Activated CD4-positive, alpha-beta T cell treated with anti-CD3 and anti-CD28 coated beads, Interleukin-2, amount 10 ng/mL, durations not matched to agents 24 days and 14 days (primary cell): ENCODE measurements at regions not wholly inside any gene's neighbourhood (a gene's known extent, or its start where the extent isn't known, plus 50 kb on each side); places are given as distances from the start of the nearest gene placed in this dataset.
"Not testable (repeated sequence)": the region's sequence is repeated elsewhere in the genome, so short reads cannot be mapped to it uniquely, and the experiment has no call there.

ENCODE experiments used
- DNase-seq: peaks from one replicate; pipeline ENCODE4 v3.0.0; 2022
- H3K27ac Mint-ChIP-seq: one replicate; pipeline ENCODE4 v1.8.0; 2022; ENCODE audit warnings: mild to moderate bottlenecking, mixed read lengths
- H3K27me3 Mint-ChIP-seq: one replicate; pipeline ENCODE4 v1.8.0; 2022; ENCODE audit warnings: mixed read lengths
- H3K36me3 Mint-ChIP-seq: one replicate; pipeline ENCODE4 v1.8.0; 2022; ENCODE audit warnings: low read depth, mild to moderate bottlenecking, mixed read lengths
- H3K4me1 Mint-ChIP-seq: one replicate; pipeline ENCODE4 v1.8.0; 2021; ENCODE audit warnings: mixed read lengths
- H3K4me3 Mint-ChIP-seq: one replicate; pipeline ENCODE4 v1.8.0; 2022; ENCODE audit warnings: mild to moderate bottlenecking, moderate library complexity, mixed read lengths
- H3K9me3 Mint-ChIP-seq: one replicate; pipeline ENCODE4 v1.8.0; 2021; ENCODE audit warnings: mixed read lengths
- intact Hi-C: fragments of 100-400 bp; cut with micrococcal nuclease; formaldehyde crosslinking; loops from one replicate; pipeline ENCODE4 v1.15.1; 2023

- Mint-ChIP-seq H3K4me1 (no peaks in the 10 kb centered on the region), H3K9me3 (peaks cover 33% of the 10 kb centered on the region), H3K27me3 (no peaks in the 10 kb centered on the region), H3K27ac (no peak overlapping the region), H3K36me3 (peaks cover 4% of the 10 kb centered on the region), H3K4me3 (no peak overlapping the region)
- DNase-seq = peak; percentile 21
- intact Hi-C loops = no loop called here
Measured at GRCh38 chr6:170193326-170193821, 97.5 kb downstream of the DLL1 start.

- DNase-seq = no peak
- intact Hi-C loops = no loop called here
- no peak overlapping the region for H3K4me3 Mint-ChIP-seq
- no peak overlapping the region for H3K27ac Mint-ChIP-seq
- H3K36me3 Mint-ChIP-seq = peaks cover 4% of the 10 kb centered on the region
- H3K9me3 Mint-ChIP-seq = peaks cover 33% of the 10 kb centered on the region
- H3K4me1 Mint-ChIP-seq = no peaks in the 10 kb centered on the region
- H3K27me3 Mint-ChIP-seq = no peaks in the 10 kb centered on the region
Measured at GRCh38 chr6:170192905-170193304, 98.0 kb downstream of the DLL1 start.

DNA sequence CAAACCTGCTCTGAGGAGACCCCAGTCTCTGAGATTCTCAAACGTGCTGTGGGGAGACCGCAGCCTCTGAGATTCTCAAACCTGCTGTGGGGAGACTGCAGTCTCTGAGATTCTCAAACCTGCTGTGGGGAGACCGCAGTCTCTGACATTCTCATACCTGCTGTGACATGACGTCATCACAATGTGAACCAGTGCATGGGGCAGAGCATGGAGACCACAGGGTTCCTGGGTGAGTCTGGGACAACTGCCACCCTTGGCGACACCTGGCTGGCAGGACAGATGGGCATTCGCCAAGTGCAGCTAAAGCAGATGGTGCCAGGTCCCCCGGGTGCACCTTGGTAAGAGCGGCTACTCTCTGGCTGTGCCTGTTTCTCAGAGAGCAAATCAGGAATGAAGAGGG lies 98.8 kb downstream of the DLL1 start:
- H3K27me3 Mint-ChIP-seq, H3K4me1 Mint-ChIP-seq, H3K27ac Mint-ChIP-seq, H3K4me3 Mint-ChIP-seq, DNase-seq, intact Hi-C loops, H3K36me3 Mint-ChIP-seq: not testable (repeated sequence)
- peaks cover 28% of the 10 kb centered on the region for H3K9me3 Mint-ChIP-seq

DNA sequence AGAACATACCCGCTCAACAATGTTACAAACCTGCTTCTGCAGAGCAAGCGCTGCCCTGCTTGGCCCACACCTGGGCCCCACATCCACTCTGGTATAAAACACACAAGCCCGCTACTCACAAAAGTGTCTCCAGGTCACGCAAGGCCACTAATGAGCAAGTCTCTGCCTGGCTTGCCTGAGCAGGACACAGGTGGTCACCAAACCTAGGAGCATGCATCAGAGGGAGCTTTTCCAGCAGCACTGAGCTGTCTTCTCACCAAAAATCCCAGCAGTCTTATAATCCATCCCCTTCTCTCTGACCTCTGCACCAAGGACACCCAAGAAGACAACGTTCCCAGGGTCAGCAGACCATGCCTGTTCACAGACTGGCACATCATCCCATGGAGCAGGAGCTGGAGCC lies 100.8 kb downstream of the DLL1 start:
- no peaks in the 10 kb centered on the region for H3K4me1 Mint-ChIP-seq
- no peak overlapping the region for H3K4me3 Mint-ChIP-seq
- H3K9me3 Mint-ChIP-seq = peaks cover 13% of the 10 kb centered on the region
- intact Hi-C loops = no loop called here
- no peaks in the 10 kb centered on the region for H3K27me3 Mint-ChIP-seq
- peak; percentile 43 for DNase-seq
- no peak overlapping the region for H3K27ac Mint-ChIP-seq
- no peaks in the 10 kb centered on the region for H3K36me3 Mint-ChIP-seq

DNA sequence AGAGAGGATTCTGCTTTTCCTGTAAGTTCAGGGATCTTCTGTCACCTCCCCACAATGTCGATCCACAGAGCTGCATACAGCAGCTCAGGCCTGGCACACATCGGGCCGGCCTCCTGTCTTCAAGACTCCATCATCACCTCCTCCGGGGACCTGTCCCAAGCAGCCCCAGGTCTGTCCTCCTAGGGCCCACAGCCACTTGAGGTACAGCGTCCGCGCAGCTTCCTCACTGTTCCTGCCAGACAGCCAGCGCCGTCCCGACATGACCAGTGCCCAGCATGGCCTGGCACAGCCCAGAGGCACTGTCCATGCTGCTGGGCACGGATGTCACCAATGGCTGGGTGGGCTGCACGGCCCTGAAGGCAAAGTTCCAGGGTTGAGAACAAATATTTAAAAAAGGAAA lies 101.6 kb downstream of the DLL1 start:
- Mint-ChIP-seq H3K36me3 (no peaks in the 10 kb centered on the region), H3K27me3 (no peaks in the 10 kb centered on the region), H3K4me1 (no peaks in the 10 kb centered on the region), H3K4me3 (no peak overlapping the region), H3K27ac (no peak overlapping the region), H3K9me3 (peaks cover 7% of the 10 kb centered on the region)
- intact Hi-C loops = no loop called here
- DNase-seq = no peak

GRCh38 chr6:170188571-170189001 lies 102.3 kb downstream of the DLL1 start:
- DNase-seq = no peak
- Mint-ChIP-seq H3K27me3 (no peaks in the 10 kb centered on the region), H3K36me3 (no peaks in the 10 kb centered on the region)

DNA sequence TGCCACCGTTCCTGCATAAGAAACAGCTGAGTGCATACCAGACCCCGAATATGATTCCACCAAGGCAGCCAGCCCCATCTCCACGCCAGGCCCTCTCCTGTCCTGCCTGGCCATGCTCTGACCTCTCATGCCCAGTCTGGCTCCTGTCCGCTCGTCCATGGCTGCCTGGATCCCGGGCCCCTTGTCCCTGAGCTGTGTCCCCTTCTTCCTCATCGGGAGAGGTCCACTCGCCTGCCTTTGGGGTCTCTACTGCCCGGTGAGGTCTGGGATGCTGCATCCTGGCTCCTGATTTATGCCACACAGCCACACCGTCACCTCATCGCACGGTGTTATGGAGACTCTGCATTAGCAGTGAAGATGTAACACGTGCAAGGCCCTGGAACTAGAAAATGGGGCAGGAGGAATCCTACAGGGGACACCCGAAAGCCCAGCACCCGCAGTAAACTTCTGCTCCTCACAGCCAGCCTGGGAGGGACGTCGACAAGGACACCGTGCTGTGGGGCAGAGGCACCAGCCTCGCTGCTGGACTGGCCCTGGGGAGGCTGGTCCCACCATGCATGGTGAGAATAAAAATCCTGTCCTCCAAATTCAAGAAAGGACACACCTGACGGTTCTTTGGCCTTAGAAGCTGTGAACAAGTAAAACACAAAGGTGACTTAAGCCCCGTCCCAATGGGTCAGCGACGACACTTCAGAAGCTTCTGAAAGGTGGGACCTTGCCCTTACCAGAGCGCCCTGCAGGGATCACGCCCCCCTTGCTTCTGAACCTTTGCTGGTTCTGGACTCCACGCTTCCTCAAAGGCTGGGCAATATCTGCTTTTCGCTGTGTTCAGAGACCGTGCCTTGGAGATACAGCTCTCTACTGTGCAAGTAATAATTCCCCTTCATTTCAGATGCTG lies 103.0 kb downstream of the DLL1 start:
- H3K4me3 Mint-ChIP-seq = no peak overlapping the region
- peaks cover 9% of the 10 kb centered on the region for H3K9me3 Mint-ChIP-seq
- intact Hi-C loops = no loop called here
- H3K4me1 Mint-ChIP-seq = no peaks in the 10 kb centered on the region
- H3K27ac Mint-ChIP-seq = no peak overlapping the region
- no peaks in the 10 kb centered on the region for H3K36me3 Mint-ChIP-seq
- H3K27me3 Mint-ChIP-seq = no peaks in the 10 kb centered on the region
- DNase-seq = no peak

More at GRCh38 chr6:170188571-170189001, 102.3 kb downstream of the DLL1 start:
- no peaks in the 10 kb centered on the region for H3K4me1 Mint-ChIP-seq
- no peak overlapping the region for H3K27ac Mint-ChIP-seq
- H3K9me3 Mint-ChIP-seq = peaks cover 2% of the 10 kb centered on the region
- no peak overlapping the region for H3K4me3 Mint-ChIP-seq
- intact Hi-C loops = no loop called here

DNA sequence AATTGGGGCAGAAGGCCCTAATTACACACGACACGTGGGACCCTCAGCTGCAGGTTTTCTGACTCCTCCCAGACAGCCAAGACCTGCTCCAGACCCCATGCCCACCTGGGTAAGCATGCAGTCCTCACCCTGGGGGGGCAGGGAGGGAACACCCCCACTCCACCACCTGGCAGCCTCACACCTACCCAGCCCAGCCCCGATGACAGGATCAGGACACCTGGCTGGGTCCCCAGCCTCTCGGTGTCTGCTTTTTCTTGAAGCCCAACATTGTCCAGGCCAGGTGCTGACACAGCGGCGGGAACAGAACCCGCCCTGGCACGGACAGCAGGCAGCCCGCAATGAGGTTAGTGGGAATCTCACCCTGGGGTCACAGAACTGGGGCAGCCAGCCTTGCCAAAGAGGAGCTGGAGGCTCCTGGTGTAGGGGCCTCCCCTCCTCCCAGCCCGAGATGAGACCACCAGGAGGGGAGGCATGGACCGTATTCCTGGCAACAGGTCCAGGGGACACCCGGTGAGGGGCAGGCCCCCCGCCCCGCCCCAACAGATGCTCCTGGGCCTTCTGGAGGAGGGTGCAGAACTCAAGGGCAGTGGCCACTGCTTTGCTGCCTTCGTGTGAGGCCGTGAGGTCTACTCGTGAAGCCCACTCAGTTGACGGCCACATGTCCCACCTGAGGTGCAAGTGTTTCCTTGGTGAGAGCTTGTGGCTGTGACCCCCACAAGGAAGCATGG lies 103.8 kb downstream of the DLL1 start:
- no peak overlapping the region for H3K4me3 Mint-ChIP-seq
- no peak for DNase-seq
- intact Hi-C loops = no loop called here
- no peaks in the 10 kb centered on the region for H3K4me1 Mint-ChIP-seq
- H3K36me3 Mint-ChIP-seq = no peaks in the 10 kb centered on the region
- H3K27me3 Mint-ChIP-seq = no peaks in the 10 kb centered on the region
- H3K27ac Mint-ChIP-seq = no peak overlapping the region
- H3K9me3 Mint-ChIP-seq = peaks cover 16% of the 10 kb centered on the region

GRCh38 chr6:170186006-170186935 lies 104.6 kb downstream of the DLL1 start:
- Mint-ChIP-seq H3K27me3 (no peaks in the 10 kb centered on the region), H3K4me3 (no peak overlapping the region), H3K27ac (no peak overlapping the region), H3K36me3 (no peaks in the 10 kb centered on the region), H3K9me3 (peaks cover 17% of the 10 kb centered on the region), H3K4me1 (no peaks in the 10 kb centered on the region)
- intact Hi-C loops = no loop called here
- no peak for DNase-seq

DNA sequence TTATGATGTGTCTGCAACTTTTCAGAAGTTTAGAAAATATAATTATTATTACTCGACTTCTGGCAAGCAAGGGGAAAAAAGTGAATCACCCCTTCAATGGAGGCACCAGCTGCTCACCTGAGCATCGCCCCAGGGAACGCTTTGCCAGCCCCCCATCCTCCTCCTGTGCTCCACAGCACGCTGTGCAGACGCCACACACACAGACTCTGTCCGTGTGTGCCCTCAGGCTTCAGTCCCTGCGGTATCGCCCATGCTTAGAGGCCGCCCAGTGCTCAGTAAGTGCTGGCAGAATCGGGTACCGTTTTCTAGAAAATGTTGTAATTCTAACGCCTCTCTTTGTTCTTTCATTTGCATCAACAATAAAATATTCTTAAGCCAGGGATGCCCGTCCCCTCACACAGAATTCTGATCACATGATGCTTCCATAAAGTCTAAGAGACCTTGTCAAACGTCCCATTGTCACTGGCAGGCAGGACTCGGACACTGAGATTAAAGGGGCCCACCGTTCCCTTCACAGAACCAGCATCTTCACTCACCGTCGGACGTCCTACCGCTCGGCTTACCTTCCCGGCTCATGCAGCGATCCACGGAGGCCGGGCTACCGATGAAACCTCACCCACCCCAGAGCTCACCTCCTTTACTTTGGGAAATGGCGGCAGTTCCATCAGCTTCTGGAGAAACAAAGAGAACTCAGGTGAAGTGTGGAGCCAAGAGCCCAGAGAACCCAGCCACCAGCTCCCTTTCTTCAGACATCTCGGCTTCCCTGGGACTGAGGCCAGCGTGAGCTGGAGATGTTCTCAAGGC lies 105.5 kb downstream of the DLL1 start:
- Mint-ChIP-seq H3K36me3 (no peaks in the 10 kb centered on the region), H3K27ac (no peak overlapping the region), H3K4me1 (no peaks in the 10 kb centered on the region), H3K9me3 (peaks cover 17% of the 10 kb centered on the region), H3K27me3 (no peaks in the 10 kb centered on the region), H3K4me3 (no peak overlapping the region)
- intact Hi-C loops = no loop called here
- DNase-seq = no peak

DNA sequence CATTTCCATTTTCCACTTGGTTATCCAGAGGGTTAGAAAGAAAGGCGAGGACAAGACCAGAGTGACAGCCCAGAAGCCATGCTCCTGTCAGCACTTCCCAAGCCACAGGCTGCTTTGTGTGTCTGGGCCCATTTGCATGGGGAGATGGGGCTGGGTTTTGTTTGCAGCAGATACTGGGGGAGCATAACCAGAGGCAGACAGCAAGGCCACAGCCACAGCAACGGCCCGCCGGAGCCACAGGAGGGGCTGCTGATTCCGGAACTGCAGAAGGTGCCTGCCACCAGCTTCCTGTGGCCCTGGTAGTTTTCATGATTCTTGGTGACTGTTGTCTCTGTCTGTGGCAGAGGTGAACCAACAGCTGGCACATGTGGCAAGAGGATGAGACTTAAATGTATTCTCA lies 106.6 kb downstream of the DLL1 start:
- peak; percentile 38 for DNase-seq
- Mint-ChIP-seq H3K4me1 (no peaks in the 10 kb centered on the region), H3K4me3 (no peak overlapping the region), H3K27ac (no peak overlapping the region), H3K9me3 (peaks cover 17% of the 10 kb centered on the region), H3K36me3 (no peaks in the 10 kb centered on the region), H3K27me3 (no peaks in the 10 kb centered on the region)
- intact Hi-C loops = no loop called here

DNA sequence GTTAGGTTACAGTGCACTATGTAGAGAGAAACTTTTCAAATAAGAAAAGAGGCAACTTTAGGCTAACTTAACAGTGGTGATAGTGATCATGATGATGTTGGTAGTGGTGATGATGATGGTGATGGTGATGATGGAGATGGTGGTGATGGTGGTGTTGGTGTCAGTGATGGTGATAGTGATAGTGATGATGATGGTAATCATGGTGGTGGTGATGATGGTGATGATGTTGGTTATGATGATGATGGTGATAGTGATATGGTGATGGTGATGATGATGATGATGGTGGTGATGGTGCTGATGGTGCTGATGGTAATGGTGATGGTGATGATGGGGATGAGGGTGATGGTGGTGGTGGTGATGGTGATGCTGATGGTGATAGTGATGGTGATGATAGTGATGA lies 107.4 kb downstream of the DLL1 start:
- intact Hi-C loops = no loop called here
- H3K4me3 Mint-ChIP-seq = no peak overlapping the region
- peaks cover 17% of the 10 kb centered on the region for H3K9me3 Mint-ChIP-seq

GRCh38 chr6:170182781-170183120 lies 108.1 kb downstream of the DLL1 start:
- Mint-ChIP-seq H3K27me3 (no peaks in the 10 kb centered on the region), H3K36me3 (no peaks in the 10 kb centered on the region), H3K4me1 (no peaks in the 10 kb centered on the region), H3K9me3 (peaks cover 17% of the 10 kb centered on the region), H3K4me3 (no peak overlapping the region), H3K27ac (no peak overlapping the region)
- intact Hi-C loops = no loop called here
- DNase-seq = no peak

More for the DNA sequence above, 107.4 kb downstream of the DLL1 start:
- no peak for DNase-seq
- Mint-ChIP-seq H3K4me1 (no peaks in the 10 kb centered on the region), H3K36me3 (no peaks in the 10 kb centered on the region), H3K27ac (no peak overlapping the region), H3K27me3 (no peaks in the 10 kb centered on the region)
